Kidney (tissue), 13 donors: ENCODE measurements at regions not wholly inside any gene's neighbourhood (a gene's known extent, or its start where the extent isn't known, plus 50 kb on each side); places are given as distances from the start of the nearest gene placed in this dataset.
A peak's percentile ranks its signal among the peaks of the same experiment; 100 is the strongest.

Experiments used
- DNase-seq, 5 donors: peaks; one replicate each; pipeline ENCODE4 v3.0.0-alpha.2; 2013 to 2020
- FAIRE-seq: peaks from 2 replicates; lab custom pipeline; 2012; peaks lifted over from hg19 to GRCh38; lab: Jason Lieb, UNC
- H3K27ac ChIP-seq, 2 donors: one replicate each; pipeline ENCODE4 v1.7.0; 2013; ENCODE audit warnings: low read depth in 2 of 2, low read length in 2 of 2, inconsistent platforms in 1 of 2
- H3K27me3 ChIP-seq: one replicate; pipeline ENCODE4 v1.7.1; 2013; ENCODE audit warnings: low read length, inconsistent platforms; ENCODE audit not compliant: control insufficient read depth, insufficient read depth
- H3K36me3 ChIP-seq, 3 donors: one replicate each; pipeline versions ENCODE4 v1.7.0 to v1.7.1; 2013; ENCODE audit warnings: low read length in 3 of 3, control low read depth in 1 of 3, inconsistent platforms in 1 of 3; ENCODE audit not compliant: insufficient read depth in 3 of 3, control insufficient read depth in 2 of 3
- H3K4me1 ChIP-seq, 3 donors: one replicate each; pipeline versions ENCODE4 v1.7.0 to v1.7.1; 2013; ENCODE audit warnings: low read length in 3 of 3, inconsistent platforms in 1 of 3, low read depth in 1 of 3; ENCODE audit not compliant: control insufficient read depth in 2 of 3, insufficient read depth in 2 of 3
- H3K4me3 ChIP-seq, 3 donors: one replicate each; pipeline versions ENCODE4 v1.7.0 to v1.8.1; 2013; ENCODE audit warnings: low read length in 3 of 3, control low read depth in 1 of 3, inconsistent platforms in 1 of 3
- H3K9ac ChIP-seq, 3 donors: one replicate each; pipeline versions ENCODE4 v1.7.0 to v1.7.1; 2013; ENCODE audit warnings: low read length in 3 of 3, control low read depth in 1 of 3, inconsistent platforms in 1 of 3
- H3K9me3 ChIP-seq, 3 donors: one replicate each; pipeline versions ENCODE4 v1.7.0 to v1.7.1; 2013; ENCODE audit warnings: low read length in 3 of 3, control low read depth in 1 of 3, inconsistent platforms in 1 of 3; ENCODE audit not compliant: control insufficient read depth in 2 of 3, insufficient read depth in 1 of 3
- CTCF ChIP-seq: IDR thresholded peaks from 3 replicates; pipeline ENCODE4 v1.5.1; 2012; ENCODE audit warnings: mild to moderate bottlenecking, moderate library complexity, borderline replicate concordance; ENCODE audit not compliant: insufficient read depth; ENCODE audit errors: extremely low read depth
- intact Hi-C: fragments of 100-400 bp; cut with DNase I; formaldehyde crosslinking; loops from one replicate; pipeline ENCODE4 v1.11.1; 2022
- donor health status: control.
- donor health status: control.
- donor health status: control.
- donor health status: control.
- donor health status: control.
- donor health status: DM: yes; HTN: yes; CAD: no.
- donor health status: Normal renal cell carcinoma (clear cell type).

- no peak overlapping the region for H3K27ac ChIP-seq
- peaks cover 0 to 6% (median 0%) of the 10 kb centered on the region in 3 donors for H3K4me1 ChIP-seq
- H3K36me3 ChIP-seq: no peaks in the 10 kb centered on the region
- TF ChIP-seq CTCF: no peak
- no peaks in the 10 kb centered on the region for H3K9me3 ChIP-seq
- no peaks in the 10 kb centered on the region for H3K27me3 ChIP-seq
- H3K4me3 ChIP-seq: no peak overlapping the region
- intact Hi-C loops: no loop called here
- peak in 1 of 5 donors; percentile 11 for DNase-seq
- H3K9ac ChIP-seq: no peak overlapping the region
- no peak for FAIRE-seq
Measured at GRCh38 chr9:80796632-80797031, 892.7 kb downstream of the TLE1 start.

DNA sequence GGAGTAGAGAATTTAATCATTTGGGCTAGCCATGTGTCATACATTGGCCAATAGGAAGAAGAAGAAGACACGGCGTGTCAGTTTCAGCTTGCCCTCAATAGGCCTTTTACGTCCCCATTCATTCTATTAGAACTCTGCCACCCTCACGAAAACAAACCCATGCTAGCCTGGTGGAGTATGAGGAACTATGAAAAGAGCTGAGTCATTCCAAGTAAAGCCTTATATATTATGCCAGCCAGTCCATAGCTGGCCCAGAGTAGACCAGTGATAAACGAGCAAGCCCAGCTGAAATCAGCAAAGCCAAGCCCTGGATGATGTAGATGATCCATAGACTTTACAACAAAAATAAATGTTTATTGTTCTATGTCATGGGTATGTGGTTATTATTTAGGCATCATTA is 895.1 kb downstream of the TLE1 start:
- no peak for FAIRE-seq
- DNase-seq: no peak
- intact Hi-C loops: no loop called here
- no peak overlapping the region for H3K9ac ChIP-seq
- H3K4me1 ChIP-seq: peaks cover 0 to 6% (median 0%) of the 10 kb centered on the region in 3 donors
- H3K36me3 ChIP-seq: no peaks in the 10 kb centered on the region
- H3K9me3 ChIP-seq: no peaks in the 10 kb centered on the region
- H3K27me3 ChIP-seq: no peaks in the 10 kb centered on the region
- H3K27ac ChIP-seq: no peak overlapping the region
- no peak overlapping the region for H3K4me3 ChIP-seq
- TF ChIP-seq CTCF: no peak

GRCh38 chr9:80793706-80794105 is 895.6 kb downstream of the TLE1 start:
- TF ChIP-seq CTCF: no peak
- intact Hi-C loops: no loop called here
- no peak overlapping the region for H3K9ac ChIP-seq
- FAIRE-seq (no peak), DNase-seq (no peak)
- no peaks in the 10 kb centered on the region for H3K27me3 ChIP-seq
- H3K36me3 ChIP-seq: no peaks in the 10 kb centered on the region
- H3K27ac ChIP-seq: no peak overlapping the region
- H3K9me3 ChIP-seq: no peaks in the 10 kb centered on the region
- peaks cover 0 to 3% (median 0%) of the 10 kb centered on the region in 3 donors for H3K4me1 ChIP-seq
- no peak overlapping the region for H3K4me3 ChIP-seq

- FAIRE-seq: no peak
- intact Hi-C loops: no loop called here
- TF ChIP-seq CTCF: no peak
Measured at GRCh38 chr9:80792726-80793125, 896.6 kb downstream of the TLE1 start.

More at GRCh38 chr9:80792726-80793125, 896.6 kb downstream of the TLE1 start:
- DNase-seq: no peak
- H3K9ac ChIP-seq: no peak overlapping the region
- H3K4me3 ChIP-seq: no peak overlapping the region
- H3K4me1 ChIP-seq: peaks cover 0 to 3% (median 0%) of the 10 kb centered on the region in 3 donors
- no peak overlapping the region for H3K27ac ChIP-seq
- H3K36me3 ChIP-seq: no peaks in the 10 kb centered on the region
- no peaks in the 10 kb centered on the region for H3K27me3 ChIP-seq
- H3K9me3 ChIP-seq: no peaks in the 10 kb centered on the region
